HCT116 (cell line): ENCODE measurements at regions not wholly inside any gene's neighbourhood (a gene's known extent, or its start where the extent isn't known, plus 50 kb on each side); places are given as distances from the start of the nearest gene placed in this dataset.

Experiments
- ATAC-seq: fragments of 200-7000 bp; cut with Tn5 transposase; 2 replicates; pipeline ENCODE4 v1.9.1; 2020; ENCODE audit warnings: mild to moderate bottlenecking, moderate library complexity
- BruUV-seq: library from RNA; stranded (reverse); fragments of 400-500 nt; replicated peaks from 2 replicates; lab custom pipeline; 2021; lab: Mats Ljungman, UMichigan
- CTCF ChIA-PET: fragments of 300-600 bp; sonication (Branson Sonifier 250); formaldehyde crosslinking; loops from one replicate; lab custom pipeline; 2021; ENCODE audit warnings: antibody characterized with exemption; lab: Charles Lee
- POLR2A ChIA-PET: fragments of 300-600, 350-600 bp; sonication (Branson Sonifier 250); formaldehyde crosslinking; loops from one replicate; lab custom pipeline; 2021; ENCODE audit warnings: antibody characterized with exemption; lab: Charles Lee
- RAD21 ChIA-PET, 2 experiments: fragments of 300-600 bp; sonication (Branson Sonifier 250); formaldehyde crosslinking; loops; one replicate each; lab custom pipeline; 2023; ENCODE audit warnings: low total read pairs in 2 of 2; ENCODE audit not compliant: uncharacterized antibody in 2 of 2, unreplicated experiment in 2 of 2, low non-redundant PET in 1 of 2; lab: Charles Lee
- DNase-seq: peaks from one replicate; pipeline ENCODE4 v3.0.0-alpha.2; 2010; ENCODE audit warnings: low read depth, low spot score
- H2AFZ ChIP-seq: fragments of 200-600 bp; shearing (Covaris generic), sonication (generic); 2 replicates; pipeline ENCODE4 v1.6.1; 2017; ENCODE audit warnings: low read depth, mixed run types, mixed read lengths, antibody characterized with exemption, low read length; ENCODE audit not compliant: poor library complexity, severe bottlenecking
- H3K27ac ChIP-seq: 2 replicates; pipeline ENCODE4 v1.5.1; 2012; ENCODE audit warnings: low read depth, low read length
- H3K27me3 ChIP-seq: fragments of 200-600 bp; sonication (generic); 2 replicates; pipeline ENCODE4 v1.6.1; 2016; ENCODE audit warnings: mixed run types, low read length, mixed read lengths; ENCODE audit not compliant: insufficient read depth
- H3K36me3 ChIP-seq, 2 experiments: fragments of 200-500 bp in 1 of 2; fragments of 200-600 bp in 1 of 2; sonication (Bioruptor generic) in 1 of 2; sonication (generic) in 1 of 2; 2 replicates each; pipeline versions ENCODE4 v1.5.1 to v1.6.1; 2014 to 2016; ENCODE audit warnings: low read length in 2 of 2, inconsistent platforms in 1 of 2, mixed read lengths in 1 of 2, mixed run types in 1 of 2; ENCODE audit not compliant: insufficient read depth in 2 of 2, control insufficient read depth in 1 of 2
- H3K4me1 ChIP-seq, 2 experiments: fragments of 200-600 bp in 1 of 2; sonication (generic) in 1 of 2; 2 replicates each; pipeline versions ENCODE4 v1.5.1 to v1.6.1; 2012 to 2017; ENCODE audit warnings: low read length in 2 of 2, inconsistent platforms in 1 of 2, mild to moderate bottlenecking in 1 of 2, mixed read lengths in 1 of 2, mixed run types in 1 of 2, moderate library complexity in 1 of 2; ENCODE audit not compliant: insufficient read depth in 2 of 2, control insufficient read depth in 1 of 2
- H3K4me2 ChIP-seq: fragments of 200-600 bp; sonication (generic); 2 replicates; pipeline ENCODE4 v1.6.1; 2017; ENCODE audit warnings: mixed run types, low read length, mixed read lengths
- H3K4me3 ChIP-seq, 2 experiments: fragments of 200-600 bp in 1 of 2; sonication (generic) in 1 of 2; replicated peaks in 1 of 2; 2 replicates each; pipeline ENCODE4 v1.5.1; 2011 to 2016; ENCODE audit warnings: low read length in 2 of 2, control low read depth in 1 of 2, low read depth in 1 of 2, mild to moderate bottlenecking in 1 of 2, mixed read lengths in 1 of 2, mixed run types in 1 of 2
- H3K79me2 ChIP-seq: fragments of 200-600 bp; sonication (generic); 2 replicates; pipeline ENCODE4 v1.6.1; 2017; ENCODE audit warnings: mild to moderate bottlenecking, mixed run types, low read length, moderate library complexity, mixed read lengths; ENCODE audit not compliant: insufficient read depth
- H3K9ac ChIP-seq: fragments of 200-600 bp; sonication (generic); 2 replicates; pipeline ENCODE4 v1.6.1; 2016; ENCODE audit warnings: low read length, mixed read lengths
- H3K9me2 ChIP-seq: fragments of 200-600 bp; sonication (generic), shearing (Covaris generic); 2 replicates; pipeline ENCODE4 v1.6.1; 2017; ENCODE audit warnings: mixed run types, mild to moderate bottlenecking, moderate library complexity; ENCODE audit not compliant: insufficient read depth
- H3K9me3 ChIP-seq, 2 experiments: fragments of 200-500 bp in 1 of 2; fragments of 200-600 bp in 1 of 2; sonication (Bioruptor generic) in 1 of 2; sonication (generic) in 1 of 2; 2 replicates each; pipeline ENCODE4 v1.6.1; 2014 to 2017; ENCODE audit warnings: low read length in 2 of 2, mixed read lengths in 2 of 2, inconsistent platforms in 1 of 2, low read depth in 1 of 2, mild to moderate bottlenecking in 1 of 2, mixed run types in 1 of 2, moderate library complexity in 1 of 2; ENCODE audit not compliant: control insufficient read depth in 1 of 2, insufficient read depth in 1 of 2
- H4K20me1 ChIP-seq: fragments of 200-600 bp; sonication (generic), shearing (Covaris generic); 2 replicates; pipeline ENCODE4 v1.6.1; 2017; ENCODE audit warnings: mixed run types, mild to moderate bottlenecking, moderate library complexity; ENCODE audit not compliant: insufficient read depth
- CEBPB ChIP-seq: IDR thresholded peaks from 2 replicates; pipeline ENCODE4 v1.6.1; 2012; ENCODE audit warnings: low read depth
- EGR1 ChIP-seq: IDR thresholded peaks from 2 replicates; pipeline ENCODE4 v1.6.1; 2012; ENCODE audit warnings: low read depth
- ELF1 ChIP-seq: IDR thresholded peaks from 2 replicates; pipeline ENCODE4 v1.6.1; 2012; ENCODE audit warnings: low read depth, borderline replicate concordance
- EZH2 ChIP-seq: fragments of 200-600 bp; sonication (generic); IDR thresholded peaks from 2 replicates; pipeline ENCODE4 v1.6.1; 2017; ENCODE audit warnings: antibody characterized with exemption, mixed run types
- FOSL1 ChIP-seq: IDR thresholded peaks from 2 replicates; pipeline ENCODE4 v1.6.1; 2012; ENCODE audit warnings: low read depth
- JUND ChIP-seq: IDR thresholded peaks from 2 replicates; pipeline ENCODE4 v1.6.1; 2012
- MAX ChIP-seq: IDR thresholded peaks from 2 replicates; pipeline ENCODE4 v1.6.1; 2012
- POLR2AphosphoS5 ChIP-seq: IDR thresholded peaks from 2 replicates; pipeline ENCODE4 v1.6.1; 2011; ENCODE audit warnings: mild to moderate bottlenecking, low read depth, low read length, moderate library complexity
- RAD21 ChIP-seq: IDR thresholded peaks from 2 replicates; pipeline ENCODE4 v1.6.1; 2012; ENCODE audit warnings: low read depth, mild to moderate bottlenecking
- SP1 ChIP-seq: IDR thresholded peaks from 2 replicates; pipeline ENCODE4 v1.6.1; 2012; ENCODE audit warnings: low read depth
- SRF ChIP-seq: IDR thresholded peaks from 2 replicates; pipeline ENCODE4 v1.6.1; 2012; ENCODE audit warnings: low read depth
- TCF7L2 ChIP-seq: IDR thresholded peaks from 2 replicates; pipeline ENCODE4 v1.7.0; 2011; ENCODE audit warnings: borderline replicate concordance, inconsistent platforms; ENCODE audit not compliant: insufficient read depth, insufficient read length; ENCODE audit errors: extremely low read depth
- YY1 ChIP-seq: IDR thresholded peaks from 2 replicates; pipeline ENCODE4 v1.6.1; 2011; ENCODE audit warnings: low read length, low read depth, moderate library complexity, mild to moderate bottlenecking; ENCODE audit not compliant: insufficient replicate concordance; ENCODE audit errors: extremely low read depth
- intact Hi-C: fragments of 100-400 bp; cut with micrococcal nuclease; formaldehyde crosslinking; loops from 2 replicates; pipeline ENCODE4 v1.10.0; 2022
- TF ChIP-seq, protein P1 (sequence below), 3 experiments: fragments of 200-600 bp in 1 of 3; sonication (generic) in 1 of 3; IDR thresholded peaks in 2 of 3; conservative IDR thresholded peaks in 1 of 3; 2 replicates each; pipeline ENCODE4 v1.5.1; 2012 to 2017; ENCODE audit warnings: low read depth in 2 of 3, low read length in 2 of 3, antibody characterized with exemption in 1 of 3, borderline replicate concordance in 1 of 3, control low read depth in 1 of 3, mild to moderate bottlenecking in 1 of 3, mixed read lengths in 1 of 3, mixed run types in 1 of 3, moderate library complexity in 1 of 3; ENCODE audit not compliant: insufficient read depth in 1 of 3
- TF ChIP-seq, protein P2 (sequence below): IDR thresholded peaks from 2 replicates; pipeline ENCODE4 v1.6.1; 2011; ENCODE audit warnings: mild to moderate bottlenecking, low read length, moderate library complexity; ENCODE audit not compliant: insufficient replicate concordance; ENCODE audit errors: extremely low read depth

DNA sequence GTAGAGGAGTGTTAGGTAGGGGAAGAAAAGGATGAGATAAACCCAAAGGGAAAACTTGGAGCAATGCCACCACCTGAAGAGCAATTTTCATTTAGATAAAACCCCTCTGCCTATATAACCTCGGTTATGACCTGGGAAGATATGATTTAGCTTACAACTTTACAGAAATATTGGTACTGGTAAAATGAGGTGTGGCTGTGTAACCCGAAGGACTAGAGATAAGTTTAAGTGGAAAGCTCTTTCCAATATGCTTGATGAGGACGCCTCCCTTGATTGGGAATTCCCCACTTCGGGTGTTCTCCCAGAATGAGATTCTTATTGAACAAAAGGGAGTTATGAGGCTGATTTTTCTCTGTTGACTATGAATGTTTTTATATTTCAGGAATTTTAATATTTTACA, 109.5 kb upstream of the CDK6 start:
- H3K27me3 ChIP-seq = no peaks in the 10 kb centered on the region
- H3K4me1 ChIP-seq = no peaks in the 10 kb centered on the region
- H4K20me1 ChIP-seq = no peaks in the 10 kb centered on the region
- BruUV-seq = no TSS peak
- ChIA-PET RAD21 (no interaction called here), CTCF (no interaction called here), POLR2A (no interaction called here)
- no peaks in the 10 kb centered on the region for H3K36me3 ChIP-seq
- TF ChIP-seq RAD21 = no peak
- TF ChIP-seq, protein P1, sequence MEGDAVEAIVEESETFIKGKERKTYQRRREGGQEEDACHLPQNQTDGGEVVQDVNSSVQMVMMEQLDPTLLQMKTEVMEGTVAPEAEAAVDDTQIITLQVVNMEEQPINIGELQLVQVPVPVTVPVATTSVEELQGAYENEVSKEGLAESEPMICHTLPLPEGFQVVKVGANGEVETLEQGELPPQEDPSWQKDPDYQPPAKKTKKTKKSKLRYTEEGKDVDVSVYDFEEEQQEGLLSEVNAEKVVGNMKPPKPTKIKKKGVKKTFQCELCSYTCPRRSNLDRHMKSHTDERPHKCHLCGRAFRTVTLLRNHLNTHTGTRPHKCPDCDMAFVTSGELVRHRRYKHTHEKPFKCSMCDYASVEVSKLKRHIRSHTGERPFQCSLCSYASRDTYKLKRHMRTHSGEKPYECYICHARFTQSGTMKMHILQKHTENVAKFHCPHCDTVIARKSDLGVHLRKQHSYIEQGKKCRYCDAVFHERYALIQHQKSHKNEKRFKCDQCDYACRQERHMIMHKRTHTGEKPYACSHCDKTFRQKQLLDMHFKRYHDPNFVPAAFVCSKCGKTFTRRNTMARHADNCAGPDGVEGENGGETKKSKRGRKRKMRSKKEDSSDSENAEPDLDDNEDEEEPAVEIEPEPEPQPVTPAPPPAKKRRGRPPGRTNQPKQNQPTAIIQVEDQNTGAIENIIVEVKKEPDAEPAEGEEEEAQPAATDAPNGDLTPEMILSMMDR (IDR thresholded peaks at IDR 0.05 in 2 of 3, conservative IDR thresholded peaks at IDR 0.05 in 1 of 3; ENCODE audit: borderline replicate concordance in 1 of 3, insufficient read depth in 1 of 3, low read depth in 2 of 3, low read length in 2 of 3) = no peak
- TF ChIP-seq EZH2 = no peak
- no peak for TF ChIP-seq POLR2AphosphoS5
- TF ChIP-seq YY1 = no peak
- no peak for TF ChIP-seq JUND
- TF ChIP-seq CEBPB = no peak
- TF ChIP-seq FOSL1 = no peak
- no peak for TF ChIP-seq SP1
- no peak for TF ChIP-seq MAX
- TF ChIP-seq SRF = no peak
- TF ChIP-seq, protein P2, sequence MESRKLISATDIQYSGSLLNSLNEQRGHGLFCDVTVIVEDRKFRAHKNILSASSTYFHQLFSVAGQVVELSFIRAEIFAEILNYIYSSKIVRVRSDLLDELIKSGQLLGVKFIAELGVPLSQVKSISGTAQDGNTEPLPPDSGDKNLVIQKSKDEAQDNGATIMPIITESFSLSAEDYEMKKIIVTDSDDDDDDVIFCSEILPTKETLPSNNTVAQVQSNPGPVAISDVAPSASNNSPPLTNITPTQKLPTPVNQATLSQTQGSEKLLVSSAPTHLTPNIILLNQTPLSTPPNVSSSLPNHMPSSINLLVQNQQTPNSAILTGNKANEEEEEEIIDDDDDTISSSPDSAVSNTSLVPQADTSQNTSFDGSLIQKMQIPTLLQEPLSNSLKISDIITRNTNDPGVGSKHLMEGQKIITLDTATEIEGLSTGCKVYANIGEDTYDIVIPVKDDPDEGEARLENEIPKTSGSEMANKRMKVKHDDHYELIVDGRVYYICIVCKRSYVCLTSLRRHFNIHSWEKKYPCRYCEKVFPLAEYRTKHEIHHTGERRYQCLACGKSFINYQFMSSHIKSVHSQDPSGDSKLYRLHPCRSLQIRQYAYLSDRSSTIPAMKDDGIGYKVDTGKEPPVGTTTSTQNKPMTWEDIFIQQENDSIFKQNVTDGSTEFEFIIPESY = no peak
- no peak for TF ChIP-seq ELF1
- no peak for TF ChIP-seq EGR1
- no peak for TF ChIP-seq TCF7L2
- intact Hi-C loops = no loop called here
- H3K79me2 ChIP-seq = no peaks in the 10 kb centered on the region
- no peak overlapping the region for H3K27ac ChIP-seq
- no peak overlapping the region for H2AFZ ChIP-seq
- no peak overlapping the region for H3K9ac ChIP-seq
- H3K4me2 ChIP-seq = no peak overlapping the region
- no peak overlapping the region for H3K4me3 ChIP-seq
- DNase-seq = no peak
- no peaks in the 10 kb centered on the region; the same call in 1 of the 2 replicates for H3K9me2 ChIP-seq
- no peaks in the 10 kb centered on the region for H3K9me3 ChIP-seq
- no peak for ATAC-seq
